ENCODE measurements at regions not wholly inside any gene's neighbourhood (a gene's known extent, or its start where the extent isn't known, plus 50 kb on each side); places are given as distances from the start of the nearest gene placed in this dataset.

GRCh38 chr21:16418226-16418625 is 688.4 kb downstream of the USP25 start:
- no peak for DNase-seq
- intact Hi-C loops (cut with micrococcal nuclease) = no loop called here
- Mint-ChIP-seq H3K9me3 (no peaks in the 10 kb centered on the region), H3K4me1 (ENCODE audit: low read depth) (no peaks in the 10 kb centered on the region), H3K36me3 (ENCODE audit: low read depth) (no peaks in the 10 kb centered on the region), H3K4me3 (no peak overlapping the region), H3K27me3 (ENCODE audit: low read depth) (no peaks in the 10 kb centered on the region), H3K27ac (no peak overlapping the region)
- CTCF ChIA-PET = interaction anchor here (0.7 to 1.0 kb wide), 3 partner anchors 31 to 534 kb away, joined by 3 to 4 read pairs (median 3); no protein-coding TSS in a partner anchor

DNA sequence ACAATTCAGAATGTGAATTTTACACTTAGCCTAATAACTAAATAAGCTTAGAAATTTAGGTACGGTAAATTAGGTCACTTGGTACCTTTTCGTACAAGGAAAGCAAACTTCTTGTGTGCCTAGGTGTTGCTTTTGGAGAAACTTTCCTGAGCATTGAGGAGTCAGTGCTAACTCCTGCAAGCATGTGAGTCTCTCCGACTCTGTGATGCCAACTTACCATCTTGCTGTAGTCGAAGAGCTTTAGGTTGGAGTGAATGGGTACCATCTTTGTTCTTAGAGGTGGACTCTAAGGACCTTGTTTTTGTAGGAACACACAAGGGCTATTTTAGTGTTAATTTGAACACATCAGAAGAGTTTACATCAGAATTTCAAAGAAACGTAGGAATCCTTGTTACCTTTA is 688.9 kb downstream of the USP25 start:
- H3K27me3 Mint-ChIP-seq (ENCODE audit: low read depth) = no peaks in the 10 kb centered on the region
- no peaks in the 10 kb centered on the region for H3K4me1 Mint-ChIP-seq (ENCODE audit: low read depth)
- H3K4me3 Mint-ChIP-seq = no peak overlapping the region
- H3K27ac Mint-ChIP-seq = no peak overlapping the region
- DNase-seq = no peak
- intact Hi-C loops (cut with micrococcal nuclease) = no loop called here
- H3K9me3 Mint-ChIP-seq = no peaks in the 10 kb centered on the region
- H3K36me3 Mint-ChIP-seq (ENCODE audit: low read depth) = no peaks in the 10 kb centered on the region
- CTCF ChIA-PET = interaction anchor here (0.7 to 1.0 kb wide), 3 partner anchors 30 to 535 kb away, joined by 3 to 4 read pairs (median 3); no protein-coding TSS in a partner anchor

DNA sequence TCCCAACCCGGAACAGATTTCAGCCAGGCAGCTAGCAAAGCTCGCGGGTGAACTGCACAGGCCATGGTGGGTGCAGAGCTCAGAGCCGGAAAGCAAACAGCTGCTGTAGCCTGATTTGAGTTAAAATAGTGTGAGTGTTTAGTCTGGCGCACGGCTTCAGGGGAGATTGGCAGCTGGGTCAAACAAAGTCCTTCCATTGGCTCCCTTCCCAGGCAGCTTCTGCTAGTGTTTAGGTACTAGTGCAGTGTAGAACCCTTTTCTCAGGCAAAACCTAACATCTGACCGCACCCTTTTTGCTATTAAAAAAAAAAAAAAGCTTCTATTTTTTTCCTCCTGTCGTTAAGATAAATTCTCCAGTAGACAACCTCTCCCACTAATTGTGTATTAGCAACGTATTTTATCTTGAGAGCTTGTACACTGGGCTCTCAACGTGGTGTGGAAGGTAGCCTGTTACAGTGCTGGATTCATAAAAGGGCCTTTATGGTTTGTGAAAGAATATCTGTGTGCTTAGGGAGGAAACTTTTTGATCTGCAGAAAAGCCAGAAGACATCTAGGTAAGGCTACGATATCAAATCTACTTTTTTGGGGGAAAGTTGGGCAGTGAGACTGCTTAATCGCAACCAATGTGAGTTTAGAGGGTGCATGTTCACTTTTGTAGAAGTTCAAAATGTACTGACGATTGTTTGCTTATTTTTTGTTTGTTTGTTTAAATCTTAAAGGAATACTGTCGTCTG is 689.6 kb downstream of the USP25 start:
- Mint-ChIP-seq H3K27ac (no peak overlapping the region), H3K27me3 (ENCODE audit: low read depth) (no peaks in the 10 kb centered on the region), H3K36me3 (ENCODE audit: low read depth) (no peaks in the 10 kb centered on the region), H3K4me3 (no peak overlapping the region), H3K4me1 (ENCODE audit: low read depth) (no peaks in the 10 kb centered on the region), H3K9me3 (no peaks in the 10 kb centered on the region)
- intact Hi-C loops (cut with micrococcal nuclease) = no loop called here
- CTCF ChIA-PET = interaction anchor here (1.0 kb wide), 1 partner anchor 254 kb away, joined by 3 read pairs; no protein-coding TSS in a partner anchor
- DNase-seq = no peak

GRCh38 chr21:16420031-16420724 is 690.4 kb downstream of the USP25 start:
- no peaks in the 10 kb centered on the region for H3K36me3 Mint-ChIP-seq (ENCODE audit: low read depth)
- CTCF ChIA-PET = no interaction called here
- H3K4me3 Mint-ChIP-seq = no peak overlapping the region
- H3K27me3 Mint-ChIP-seq (ENCODE audit: low read depth) = no peaks in the 10 kb centered on the region
- intact Hi-C loops (cut with micrococcal nuclease) = no loop called here
- no peak for DNase-seq
- no peaks in the 10 kb centered on the region for H3K4me1 Mint-ChIP-seq (ENCODE audit: low read depth)
- no peaks in the 10 kb centered on the region for H3K9me3 Mint-ChIP-seq
- no peak overlapping the region for H3K27ac Mint-ChIP-seq

GRCh38 chr21:16421007-16421406 is 691.2 kb downstream of the USP25 start:
- Mint-ChIP-seq H3K4me1 (ENCODE audit: low read depth) (no peaks in the 10 kb centered on the region), H3K36me3 (ENCODE audit: low read depth) (no peaks in the 10 kb centered on the region), H3K9me3 (no peaks in the 10 kb centered on the region), H3K27me3 (ENCODE audit: low read depth) (no peaks in the 10 kb centered on the region), H3K27ac (no peak overlapping the region), H3K4me3 (no peak overlapping the region)
- intact Hi-C loops (cut with micrococcal nuclease) = no loop called here
- CTCF ChIA-PET = no interaction called here
- DNase-seq = no peak

GRCh38 chr21:16421965-16422364 is 692.2 kb downstream of the USP25 start:
- Mint-ChIP-seq H3K4me3 (no peak overlapping the region), H3K27ac (no peak overlapping the region), H3K9me3 (no peaks in the 10 kb centered on the region), H3K36me3 (ENCODE audit: low read depth) (no peaks in the 10 kb centered on the region), H3K27me3 (ENCODE audit: low read depth) (no peaks in the 10 kb centered on the region), H3K4me1 (ENCODE audit: low read depth) (no peaks in the 10 kb centered on the region)
- no peak for DNase-seq
- intact Hi-C loops (cut with micrococcal nuclease) = no loop called here
- CTCF ChIA-PET = no interaction called here

GRCh38 chr21:16422702-16423101 is 692.9 kb downstream of the USP25 start:
- intact Hi-C loops (cut with micrococcal nuclease) = no loop called here
- H3K36me3 Mint-ChIP-seq (ENCODE audit: low read depth) = no peaks in the 10 kb centered on the region
- H3K9me3 Mint-ChIP-seq = no peaks in the 10 kb centered on the region
- no peaks in the 10 kb centered on the region for H3K4me1 Mint-ChIP-seq (ENCODE audit: low read depth)
- no peak for DNase-seq
- H3K27me3 Mint-ChIP-seq (ENCODE audit: low read depth) = no peaks in the 10 kb centered on the region
- CTCF ChIA-PET = no interaction called here
- no peak overlapping the region for H3K27ac Mint-ChIP-seq
- H3K4me3 Mint-ChIP-seq = no peak overlapping the region

DNA sequence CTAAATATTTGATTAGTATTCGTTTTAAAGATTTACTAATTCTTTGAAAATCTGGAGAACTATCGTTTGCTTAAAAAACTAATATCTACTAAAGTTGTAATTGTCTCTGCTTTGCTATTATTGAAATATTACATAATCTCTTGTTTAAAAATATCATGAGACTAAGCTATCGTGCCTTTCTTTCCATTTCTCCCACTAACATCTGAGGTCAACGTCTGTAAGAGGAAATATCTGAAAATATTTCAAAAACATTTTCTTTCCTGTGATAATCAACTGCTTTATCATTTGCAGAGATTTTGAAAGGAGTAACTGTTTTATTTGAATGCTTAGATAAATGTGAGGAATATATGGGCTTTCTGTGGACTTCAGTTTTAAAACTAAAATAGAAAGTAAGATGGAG is 694.1 kb downstream of the USP25 start:
- Mint-ChIP-seq H3K9me3 (no peaks in the 10 kb centered on the region), H3K27ac (no peak overlapping the region), H3K4me1 (ENCODE audit: low read depth) (no peaks in the 10 kb centered on the region), H3K27me3 (ENCODE audit: low read depth) (no peaks in the 10 kb centered on the region), H3K36me3 (ENCODE audit: low read depth) (no peaks in the 10 kb centered on the region), H3K4me3 (no peak overlapping the region)
- intact Hi-C loops (cut with micrococcal nuclease) = no loop called here
- no peak for DNase-seq
- CTCF ChIA-PET = no interaction called here

GRCh38 chr21:16424331-16424751 is 694.6 kb downstream of the USP25 start:
- Mint-ChIP-seq H3K9me3 (no peaks in the 10 kb centered on the region), H3K36me3 (ENCODE audit: low read depth) (no peaks in the 10 kb centered on the region), H3K27me3 (ENCODE audit: low read depth) (no peaks in the 10 kb centered on the region), H3K27ac (no peak overlapping the region), H3K4me1 (ENCODE audit: low read depth) (no peaks in the 10 kb centered on the region), H3K4me3 (no peak overlapping the region)
- CTCF ChIA-PET = no interaction called here
- intact Hi-C loops (cut with micrococcal nuclease) = no loop called here
- no peak for DNase-seq

DNA sequence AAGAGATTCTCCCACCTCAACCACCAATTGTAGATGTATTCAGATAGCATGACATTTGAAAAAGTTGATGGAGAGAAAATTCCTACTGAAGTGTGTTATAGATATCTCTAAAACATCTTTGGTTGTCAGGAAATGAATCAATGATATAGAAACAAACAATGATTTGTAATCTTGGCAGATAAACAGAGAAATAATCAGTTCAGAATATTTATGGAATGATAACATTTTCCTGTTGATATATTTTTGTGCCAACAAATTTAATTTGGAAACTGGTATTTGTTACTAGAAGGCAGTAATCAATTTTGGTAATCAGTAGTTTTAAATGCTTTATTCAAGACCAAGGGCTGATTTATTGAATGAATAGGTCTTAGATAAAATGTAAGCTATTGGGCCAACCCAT is 695.6 kb downstream of the USP25 start:
- no peaks in the 10 kb centered on the region for H3K9me3 Mint-ChIP-seq
- no peak for DNase-seq
- intact Hi-C loops (cut with micrococcal nuclease) = no loop called here
- no peaks in the 10 kb centered on the region for H3K4me1 Mint-ChIP-seq (ENCODE audit: low read depth)
- H3K27me3 Mint-ChIP-seq (ENCODE audit: low read depth) = no peaks in the 10 kb centered on the region
- H3K4me3 Mint-ChIP-seq = no peak overlapping the region
- H3K27ac Mint-ChIP-seq = no peak overlapping the region
- no peaks in the 10 kb centered on the region for H3K36me3 Mint-ChIP-seq (ENCODE audit: low read depth)
- CTCF ChIA-PET = no interaction called here

- H3K27me3 Mint-ChIP-seq (ENCODE audit: low read depth) = no peaks in the 10 kb centered on the region
- no peaks in the 10 kb centered on the region for H3K9me3 Mint-ChIP-seq
- intact Hi-C loops (cut with micrococcal nuclease) = no loop called here
- H3K4me3 Mint-ChIP-seq = no peak overlapping the region
- CTCF ChIA-PET = no interaction called here
- no peak overlapping the region for H3K27ac Mint-ChIP-seq
- H3K4me1 Mint-ChIP-seq (ENCODE audit: low read depth) = no peaks in the 10 kb centered on the region
- DNase-seq = no peak
- H3K36me3 Mint-ChIP-seq (ENCODE audit: low read depth) = no peaks in the 10 kb centered on the region
These were observed 697.2 kb downstream of the USP25 start for GRCh38 chr21:16426936-16427335.

DNA sequence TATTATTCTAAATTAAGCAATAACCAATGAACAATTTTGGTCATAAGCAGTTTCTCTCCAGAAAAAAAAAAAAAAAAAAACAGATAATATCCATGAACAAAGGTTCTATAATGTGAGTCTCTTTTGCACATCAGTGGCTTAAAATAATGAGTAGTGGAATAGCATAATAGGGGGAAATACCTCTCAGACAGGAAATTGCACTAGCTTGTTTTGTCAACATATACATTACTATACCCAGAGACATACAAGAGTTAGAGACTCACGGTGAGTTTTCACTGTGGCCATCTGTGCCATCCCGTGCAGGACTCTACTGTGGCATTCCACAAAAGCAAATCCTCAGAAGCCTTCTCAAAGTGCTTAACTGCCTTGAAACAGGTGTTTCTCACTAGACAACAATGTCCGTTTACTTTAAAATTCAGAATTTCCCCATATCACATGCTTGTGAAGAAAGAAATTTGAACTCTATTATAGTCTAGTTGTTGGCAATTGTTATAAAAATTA is 697.9 kb downstream of the USP25 start:
- DNase-seq = no peak
- Mint-ChIP-seq H3K9me3 (no peaks in the 10 kb centered on the region), H3K4me3 (no peak overlapping the region), H3K36me3 (ENCODE audit: low read depth) (no peaks in the 10 kb centered on the region), H3K27ac (no peak overlapping the region), H3K27me3 (ENCODE audit: low read depth) (no peaks in the 10 kb centered on the region), H3K4me1 (ENCODE audit: low read depth) (no peaks in the 10 kb centered on the region)
- CTCF ChIA-PET = no interaction called here
- intact Hi-C loops (cut with micrococcal nuclease) = no loop called here

- intact Hi-C loops (cut with micrococcal nuclease) = no loop called here
- H3K27ac Mint-ChIP-seq = no peak overlapping the region
- DNase-seq = no peak
These were observed 707.8 kb downstream of the USP25 start for GRCh38 chr21:16437586-16437985.

More at GRCh38 chr21:16437586-16437985, 707.8 kb downstream of the USP25 start:
- CTCF ChIA-PET = no interaction called here
- Mint-ChIP-seq H3K4me3 (no peak overlapping the region), H3K27me3 (ENCODE audit: low read depth) (no peaks in the 10 kb centered on the region), H3K36me3 (ENCODE audit: low read depth) (no peaks in the 10 kb centered on the region), H3K4me1 (ENCODE audit: low read depth) (no peaks in the 10 kb centered on the region), H3K9me3 (peaks cover 1% of the 10 kb centered on the region)
